Vagina (tissue), 2 donors: ENCODE measurements at regions not wholly inside any gene's neighbourhood (a gene's known extent, or its start where the extent isn't known, plus 50 kb on each side); places are given as distances from the start of the nearest gene placed in this dataset.

Experiments used
- CTCF ChIP-seq, 3 experiments: fragments of 450-650 bp in 2 of 3; fragments of 200-600 bp in 1 of 3; sonication (generic) in 1 of 3; IDR thresholded peaks; one replicate each; pipeline ENCODE4 v1.5.1; 2017 to 2019; ENCODE audit warnings: antibody characterized with exemption in 3 of 3, mild to moderate bottlenecking in 2 of 3, moderate library complexity in 2 of 3
- POLR2A ChIP-seq, 2 donors: fragments of 450-650 bp; IDR thresholded peaks; one replicate each; pipeline ENCODE4 v1.6.1; 2017; ENCODE audit warnings: antibody characterized with exemption in 2 of 2, mild to moderate bottlenecking in 2 of 2, moderate library complexity in 2 of 2
- POLR2AphosphoS5 ChIP-seq, 2 donors: sonication (generic); formaldehyde crosslinking; IDR thresholded peaks; one replicate each; pipeline ENCODE4 v1.9.0; 2017; ENCODE audit warnings: antibody characterized with exemption in 2 of 2, mild to moderate bottlenecking in 2 of 2, low read depth in 1 of 2; ENCODE audit not compliant: insufficient read depth in 1 of 2

DNA sequence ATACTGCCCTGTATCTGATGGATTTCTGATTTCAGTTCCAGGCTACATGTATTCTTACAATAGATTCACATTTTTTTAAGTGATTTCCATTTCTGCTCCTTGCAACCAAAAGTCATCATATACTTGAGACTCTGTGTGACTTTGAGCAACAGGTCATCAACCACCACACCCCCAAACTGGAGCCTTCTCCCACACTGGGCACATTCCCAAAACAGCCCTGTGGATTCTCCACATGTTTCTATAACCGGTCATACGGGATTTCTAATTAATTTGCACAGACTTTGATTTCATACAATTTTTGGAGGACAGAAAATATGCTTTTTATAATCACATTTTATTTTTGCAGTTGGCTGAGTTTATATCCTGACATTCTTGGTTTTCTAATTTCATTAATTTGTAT, 317.2 kb upstream of the ID4 start:
- TF ChIP-seq CTCF (IDR thresholded peaks at IDR 0.05) (no peak), POLR2A (IDR thresholded peaks at IDR 0.05) (no peak), POLR2AphosphoS5 (IDR thresholded peaks at IDR 0.05; ENCODE audit: insufficient read depth in 1 of 2, low read depth in 1 of 2) (no peak)
